DND-41 (cell line): ENCODE measurements at regions not wholly inside any gene's neighbourhood (a gene's known extent, or its start where the extent isn't known, plus 50 kb on each side); places are given as distances from the start of the nearest gene placed in this dataset.

ENCODE experiments used
- EZH2 ChIP-seq: IDR thresholded peaks from 3 replicates; pipeline ENCODE4 v1.6.1; 2012; ENCODE audit warnings: borderline replicate concordance, low read depth, mild to moderate bottlenecking, moderate library complexity, low read length, inconsistent platforms; ENCODE audit not compliant: severe bottlenecking
- TF ChIP-seq, protein P1 (sequence below): IDR thresholded peaks from 2 replicates; pipeline ENCODE4 v1.5.1; 2012; ENCODE audit warnings: borderline replicate concordance, low read length, moderate library complexity, mild to moderate bottlenecking; ENCODE audit not compliant: poor library complexity, severe bottlenecking; ENCODE audit errors: extremely low read depth

DNA sequence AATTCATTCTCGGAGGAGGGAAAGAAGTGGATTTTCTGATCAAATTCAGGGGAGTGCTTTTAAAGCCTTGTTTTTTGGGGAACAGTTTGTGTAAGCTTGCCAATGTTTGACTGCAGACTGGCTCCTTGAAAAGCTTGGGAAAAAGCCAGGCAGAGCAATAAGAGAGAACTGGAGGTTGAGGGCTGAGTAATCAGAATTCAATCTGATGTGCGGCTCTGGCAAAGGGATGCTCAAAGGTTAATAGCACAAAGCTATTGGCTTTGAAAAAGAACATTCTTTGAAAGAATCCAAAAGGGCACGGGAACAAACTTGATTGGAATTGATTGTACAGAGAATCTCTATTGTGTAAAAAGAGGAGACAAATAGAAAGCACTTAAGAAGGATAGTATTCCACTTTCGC is 279.3 kb downstream of the YTHDC2 start:
- TF ChIP-seq, protein P1, sequence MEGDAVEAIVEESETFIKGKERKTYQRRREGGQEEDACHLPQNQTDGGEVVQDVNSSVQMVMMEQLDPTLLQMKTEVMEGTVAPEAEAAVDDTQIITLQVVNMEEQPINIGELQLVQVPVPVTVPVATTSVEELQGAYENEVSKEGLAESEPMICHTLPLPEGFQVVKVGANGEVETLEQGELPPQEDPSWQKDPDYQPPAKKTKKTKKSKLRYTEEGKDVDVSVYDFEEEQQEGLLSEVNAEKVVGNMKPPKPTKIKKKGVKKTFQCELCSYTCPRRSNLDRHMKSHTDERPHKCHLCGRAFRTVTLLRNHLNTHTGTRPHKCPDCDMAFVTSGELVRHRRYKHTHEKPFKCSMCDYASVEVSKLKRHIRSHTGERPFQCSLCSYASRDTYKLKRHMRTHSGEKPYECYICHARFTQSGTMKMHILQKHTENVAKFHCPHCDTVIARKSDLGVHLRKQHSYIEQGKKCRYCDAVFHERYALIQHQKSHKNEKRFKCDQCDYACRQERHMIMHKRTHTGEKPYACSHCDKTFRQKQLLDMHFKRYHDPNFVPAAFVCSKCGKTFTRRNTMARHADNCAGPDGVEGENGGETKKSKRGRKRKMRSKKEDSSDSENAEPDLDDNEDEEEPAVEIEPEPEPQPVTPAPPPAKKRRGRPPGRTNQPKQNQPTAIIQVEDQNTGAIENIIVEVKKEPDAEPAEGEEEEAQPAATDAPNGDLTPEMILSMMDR, result no peak
- TF ChIP-seq EZH2, result no peak
